ENCODE measurements at regions not wholly inside any gene's neighbourhood (a gene's known extent, or its start where the extent isn't known, plus 50 kb on each side); places are given as distances from the start of the nearest gene placed in this dataset.

DNA sequence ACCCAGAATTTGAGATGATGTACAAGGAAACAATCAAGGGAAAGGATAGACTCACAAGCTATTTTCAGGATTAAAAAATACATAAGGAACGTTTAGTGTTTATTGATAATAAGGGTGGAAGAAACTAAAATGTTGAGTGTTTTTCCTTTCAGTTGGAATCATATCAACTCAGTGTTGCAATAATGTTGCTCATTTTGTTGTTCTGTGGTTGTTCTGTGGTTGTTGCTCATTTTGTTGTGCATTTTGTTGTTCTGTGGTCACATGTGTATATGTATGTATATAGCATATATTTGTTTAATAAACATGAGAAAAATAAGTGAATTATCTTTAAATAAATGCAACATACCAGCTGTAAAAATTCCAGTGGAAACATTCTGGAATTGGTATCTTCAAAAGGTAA lies 262.4 kb upstream of the SPRY2 start:
- Mint-ChIP-seq H3K4me1 (no peaks in the 10 kb centered on the region), H3K4me3 (no peak overlapping the region), H3K9me3 (peaks cover 0 to 17% (median 7%) of the 10 kb centered on the region in 8 donors), H3K27me3 (no peaks in the 10 kb centered on the region), H3K27ac (no peak overlapping the region), H3K36me3 (no peaks in the 10 kb centered on the region)
- Histone ChIP-seq H3K4me1 (ENCODE audit: insufficient read depth, low read length) (no peaks in the 10 kb centered on the region), H3K4me3 (ENCODE audit: low read length in 2 of 2) (no peak overlapping the region), H3K27ac (ENCODE audit: low read depth, low read length) (no peak overlapping the region), H3K27me3 (ENCODE audit: insufficient read depth, low read length) (no peaks in the 10 kb centered on the region), H3K9me3 (ENCODE audit: control insufficient read depth in 1 of 2, low read length in 2 of 2) (no peaks in the 10 kb centered on the region), H3K36me3 (ENCODE audit: insufficient read depth, low read length) (no peaks in the 10 kb centered on the region)
- ChIA-PET POLR2A (ENCODE audit: partially characterized antibody) (no interaction called here), CTCF (ENCODE audit: partially characterized antibody) (no interaction called here)
- no peak for DNase-seq
- intact Hi-C loops (cut with micrococcal nuclease) = no loop called here

- POLR2A ChIA-PET (ENCODE audit: partially characterized antibody) = no interaction called here
- Histone ChIP-seq H3K36me3 (ENCODE audit: insufficient read depth, low read length) (no peaks in the 10 kb centered on the region), H3K27me3 (ENCODE audit: insufficient read depth, low read length) (no peaks in the 10 kb centered on the region), H3K4me1 (ENCODE audit: insufficient read depth, low read length) (no peaks in the 10 kb centered on the region), H3K27ac (ENCODE audit: low read depth, low read length) (no peak overlapping the region), H3K9me3 (ENCODE audit: control insufficient read depth in 1 of 2, low read length in 2 of 2) (no peaks in the 10 kb centered on the region), H3K4me3 (ENCODE audit: low read length in 2 of 2) (no peak overlapping the region)
- no peak overlapping the region for H3K4me3 Mint-ChIP-seq
- H3K27ac Mint-ChIP-seq = no peak overlapping the region
- H3K9me3 Mint-ChIP-seq = peaks cover 0 to 12% (median 5%) of the 10 kb centered on the region in 8 donors
- H3K27me3 Mint-ChIP-seq = no peaks in the 10 kb centered on the region
- peak in 1 of 5 donors; percentile 17 for DNase-seq
- CTCF ChIA-PET (ENCODE audit: partially characterized antibody) = no interaction called here
- intact Hi-C loops (cut with micrococcal nuclease) = no loop called here
- H3K36me3 Mint-ChIP-seq = no peaks in the 10 kb centered on the region
- no peaks in the 10 kb centered on the region for H3K4me1 Mint-ChIP-seq
Measured at GRCh38 chr13:80599765-80600164, 258.8 kb upstream of the SPRY2 start.

DNA sequence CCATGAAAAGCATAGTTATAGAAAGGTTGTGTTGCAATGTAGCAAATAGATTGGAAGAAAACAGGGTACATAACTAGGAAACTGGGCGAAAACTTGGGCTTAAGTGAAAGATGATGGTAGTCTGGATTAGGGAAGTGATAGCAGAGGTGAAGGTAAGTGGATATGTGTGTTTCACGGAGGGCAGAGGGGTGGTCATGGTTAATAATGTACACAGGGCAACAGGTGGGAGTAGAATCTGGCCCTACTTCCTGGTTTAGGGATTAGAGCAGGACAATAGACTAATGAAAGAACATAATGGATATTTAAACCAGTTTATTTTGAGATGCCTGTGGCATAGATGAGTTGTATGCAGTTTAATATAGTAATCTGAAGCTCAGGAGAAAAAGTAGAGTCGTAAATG lies 257.3 kb upstream of the SPRY2 start:
- Histone ChIP-seq H3K27me3 (ENCODE audit: insufficient read depth, low read length) (no peaks in the 10 kb centered on the region), H3K36me3 (ENCODE audit: insufficient read depth, low read length) (no peaks in the 10 kb centered on the region), H3K4me3 (ENCODE audit: low read length in 2 of 2) (no peak overlapping the region), H3K27ac (ENCODE audit: low read depth, low read length) (no peak overlapping the region), H3K9me3 (ENCODE audit: control insufficient read depth in 1 of 2, low read length in 2 of 2) (no peaks in the 10 kb centered on the region), H3K4me1 (ENCODE audit: insufficient read depth, low read length) (no peaks in the 10 kb centered on the region)
- intact Hi-C loops (cut with micrococcal nuclease) = no loop called here
- H3K27me3 Mint-ChIP-seq = no peaks in the 10 kb centered on the region
- no peak for DNase-seq
- H3K4me1 Mint-ChIP-seq = no peaks in the 10 kb centered on the region
- H3K36me3 Mint-ChIP-seq = no peaks in the 10 kb centered on the region
- H3K9me3 Mint-ChIP-seq = peaks cover 2 to 12% (median 6%) of the 10 kb centered on the region in 8 donors
- ChIA-PET CTCF (ENCODE audit: partially characterized antibody) (no interaction called here), POLR2A (ENCODE audit: partially characterized antibody) (no interaction called here)
- H3K4me3 Mint-ChIP-seq = no peak overlapping the region
- no peak overlapping the region for H3K27ac Mint-ChIP-seq

DNA sequence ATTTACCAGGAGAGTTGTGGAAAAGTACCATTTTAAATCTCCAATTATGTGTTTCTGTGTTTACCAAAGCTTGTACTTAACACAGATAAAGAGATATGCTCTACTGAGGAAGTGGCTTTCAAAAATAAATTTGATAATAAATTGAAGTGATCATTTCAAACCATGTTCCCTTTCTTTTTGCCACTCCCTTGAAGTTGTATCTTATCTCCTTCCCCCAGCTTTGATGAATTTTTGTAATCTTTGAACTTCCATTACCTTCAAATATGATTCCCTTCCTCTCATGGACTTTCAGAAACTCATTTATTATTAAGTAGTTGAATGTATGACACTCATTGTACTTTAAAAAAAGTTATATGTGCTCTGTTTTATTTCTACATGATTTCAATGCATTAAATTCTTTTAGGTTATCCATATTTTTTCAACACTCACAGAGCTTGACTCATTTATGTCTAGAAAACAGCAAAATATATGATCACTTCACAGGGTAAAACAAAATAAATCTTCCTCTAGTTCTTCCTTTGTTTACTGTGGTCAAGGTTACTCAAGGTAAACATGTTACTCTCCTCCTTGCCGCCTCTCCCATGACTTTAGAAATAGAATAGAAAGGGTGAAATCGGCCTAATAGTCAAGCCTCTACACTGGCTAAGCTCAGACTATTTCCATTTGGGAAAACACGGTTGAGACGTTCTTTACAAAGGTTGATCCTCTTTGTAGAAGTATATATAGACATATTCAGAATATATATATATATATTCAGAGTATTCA lies 251.2 kb upstream of the SPRY2 start:
- H3K27ac Mint-ChIP-seq = no peak overlapping the region
- POLR2A ChIA-PET (ENCODE audit: partially characterized antibody) = no interaction called here
- no peak overlapping the region for H3K4me3 ChIP-seq (ENCODE audit: low read length in 2 of 2)

GRCh38 chr13:80590551-80590950 lies 249.6 kb upstream of the SPRY2 start:
- H3K27ac Mint-ChIP-seq = no peak overlapping the region
- no peaks in the 10 kb centered on the region for H3K27me3 Mint-ChIP-seq
- no peaks in the 10 kb centered on the region for H3K4me1 Mint-ChIP-seq
- H3K9me3 Mint-ChIP-seq = peaks cover 0 to 9% (median 5%) of the 10 kb centered on the region in 8 donors
- no peak overlapping the region for H3K4me3 ChIP-seq (ENCODE audit: low read length in 2 of 2)
- intact Hi-C loops (cut with micrococcal nuclease) = no loop called here
- CTCF ChIA-PET (ENCODE audit: partially characterized antibody) = no interaction called here
- no peak overlapping the region for H3K4me3 Mint-ChIP-seq
- no peak for DNase-seq
- H3K27ac ChIP-seq (ENCODE audit: low read depth, low read length) = no peak overlapping the region
- H3K9me3 ChIP-seq (ENCODE audit: control insufficient read depth in 1 of 2, low read length in 2 of 2) = no peaks in the 10 kb centered on the region
- H3K36me3 Mint-ChIP-seq = no peaks in the 10 kb centered on the region
- no peaks in the 10 kb centered on the region for H3K36me3 ChIP-seq (ENCODE audit: insufficient read depth, low read length)
- no peaks in the 10 kb centered on the region for H3K4me1 ChIP-seq (ENCODE audit: insufficient read depth, low read length)
- H3K27me3 ChIP-seq (ENCODE audit: insufficient read depth, low read length) = no peaks in the 10 kb centered on the region
- POLR2A ChIA-PET (ENCODE audit: partially characterized antibody) = no interaction called here

More for the DNA sequence above, 251.2 kb upstream of the SPRY2 start:
- Histone ChIP-seq H3K9me3 (ENCODE audit: control insufficient read depth in 1 of 2, low read length in 2 of 2) (no peaks in the 10 kb centered on the region), H3K36me3 (ENCODE audit: insufficient read depth, low read length) (no peaks in the 10 kb centered on the region), H3K27ac (ENCODE audit: low read depth, low read length) (no peak overlapping the region), H3K27me3 (ENCODE audit: insufficient read depth, low read length) (no peaks in the 10 kb centered on the region), H3K4me1 (ENCODE audit: insufficient read depth, low read length) (no peaks in the 10 kb centered on the region)
- Mint-ChIP-seq H3K4me3 (no peak overlapping the region), H3K36me3 (no peaks in the 10 kb centered on the region), H3K4me1 (no peaks in the 10 kb centered on the region), H3K27me3 (no peaks in the 10 kb centered on the region), H3K9me3 (peaks cover 0 to 9% (median 4%) of the 10 kb centered on the region in 8 donors)
- no peak for DNase-seq
- intact Hi-C loops (cut with micrococcal nuclease) = no loop called here
- CTCF ChIA-PET (ENCODE audit: partially characterized antibody) = no interaction called here

DNA sequence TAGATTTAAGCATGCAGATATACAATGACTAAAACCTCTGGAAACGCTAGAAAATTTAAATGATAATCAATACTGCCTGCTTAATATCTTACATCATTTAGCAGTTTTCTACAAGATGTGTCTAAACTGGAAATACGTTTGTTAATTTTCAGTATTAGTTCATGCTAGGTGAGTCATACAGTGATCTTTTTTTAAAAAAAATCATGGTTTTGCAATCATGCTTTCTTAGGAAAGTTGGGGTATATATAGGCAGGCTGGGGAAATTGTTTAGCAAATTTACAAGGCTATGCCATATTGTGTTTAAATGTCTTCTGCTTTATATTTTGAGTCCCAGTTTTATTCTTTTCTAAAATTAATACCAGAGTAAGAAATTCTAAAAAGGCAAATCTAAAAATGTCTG lies 245.4 kb upstream of the SPRY2 start:
- Histone ChIP-seq H3K4me3 (ENCODE audit: low read length in 2 of 2) (no peak overlapping the region), H3K27me3 (ENCODE audit: insufficient read depth, low read length) (no peaks in the 10 kb centered on the region), H3K27ac (ENCODE audit: low read depth, low read length) (no peak overlapping the region), H3K36me3 (ENCODE audit: insufficient read depth, low read length) (no peaks in the 10 kb centered on the region), H3K9me3 (ENCODE audit: control insufficient read depth in 1 of 2, low read length in 2 of 2) (no peaks in the 10 kb centered on the region), H3K4me1 (ENCODE audit: insufficient read depth, low read length) (no peaks in the 10 kb centered on the region)
- ChIA-PET POLR2A (ENCODE audit: partially characterized antibody) (no interaction called here), CTCF (ENCODE audit: partially characterized antibody) (no interaction called here)
- Mint-ChIP-seq H3K36me3 (no peaks in the 10 kb centered on the region), H3K4me3 (no peak overlapping the region), H3K9me3 (peaks cover 0 to 6% (median 4%) of the 10 kb centered on the region in 8 donors), H3K4me1 (no peaks in the 10 kb centered on the region), H3K27ac (no peak overlapping the region), H3K27me3 (no peaks in the 10 kb centered on the region)
- no peak for DNase-seq
- intact Hi-C loops (cut with micrococcal nuclease) = no loop called here

DNA sequence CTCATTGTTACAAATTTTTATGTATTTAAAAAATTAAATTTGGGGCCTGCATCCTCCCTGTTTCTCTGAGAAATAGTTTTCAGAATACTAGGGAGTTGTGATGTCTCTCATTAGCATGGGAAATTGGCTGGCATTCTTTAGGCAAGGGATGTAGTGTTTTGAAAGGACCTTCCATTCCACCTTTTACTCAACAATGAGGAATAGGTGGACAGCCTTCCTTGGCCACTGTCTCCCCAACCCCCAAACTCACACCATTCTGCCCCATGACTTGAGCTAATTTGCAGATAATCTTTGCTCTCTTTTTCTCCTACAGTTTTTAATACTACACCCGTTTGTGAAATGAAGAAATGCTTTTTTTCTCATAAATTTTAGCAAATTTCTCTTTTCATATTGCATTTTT lies 244.6 kb upstream of the SPRY2 start:
- H3K27me3 Mint-ChIP-seq = no peaks in the 10 kb centered on the region
- no peaks in the 10 kb centered on the region for H3K4me1 Mint-ChIP-seq
- no peak overlapping the region for H3K4me3 ChIP-seq (ENCODE audit: low read length in 2 of 2)
- ChIA-PET CTCF (ENCODE audit: partially characterized antibody) (no interaction called here), POLR2A (ENCODE audit: partially characterized antibody) (no interaction called here)
- H3K9me3 Mint-ChIP-seq = peaks cover 0 to 9% (median 5%) of the 10 kb centered on the region in 8 donors
- H3K27me3 ChIP-seq (ENCODE audit: insufficient read depth, low read length) = no peaks in the 10 kb centered on the region
- H3K4me1 ChIP-seq (ENCODE audit: insufficient read depth, low read length) = no peaks in the 10 kb centered on the region
- no peak overlapping the region for H3K27ac Mint-ChIP-seq
- H3K9me3 ChIP-seq (ENCODE audit: control insufficient read depth in 1 of 2, low read length in 2 of 2) = no peaks in the 10 kb centered on the region
- H3K4me3 Mint-ChIP-seq = peak overlapping the region in 1 of 8 donors; percentile 43
- H3K36me3 Mint-ChIP-seq = no peaks in the 10 kb centered on the region
- no peak overlapping the region for H3K27ac ChIP-seq (ENCODE audit: low read depth, low read length)
- no peaks in the 10 kb centered on the region for H3K36me3 ChIP-seq (ENCODE audit: insufficient read depth, low read length)
- DNase-seq = no peak
- intact Hi-C loops (cut with micrococcal nuclease) = no loop called here

DNA sequence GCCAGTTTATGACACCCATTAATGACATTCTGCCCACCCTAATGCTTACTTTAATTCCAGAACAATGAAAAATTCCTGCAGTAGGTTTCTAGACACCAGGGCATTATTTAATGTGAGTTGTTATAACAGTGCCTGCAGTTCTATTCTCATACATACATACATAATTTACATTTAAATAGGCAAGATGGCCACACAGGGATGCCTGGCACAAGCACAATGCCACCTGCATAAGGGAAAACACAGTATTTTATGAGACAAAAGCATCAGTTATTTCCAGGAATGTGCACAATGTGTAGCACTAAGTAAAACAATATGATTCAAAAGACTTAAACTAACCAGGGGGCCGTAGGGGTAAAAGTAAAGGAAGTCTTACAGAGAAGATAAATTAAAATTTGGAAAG lies 243.9 kb upstream of the SPRY2 start:
- Mint-ChIP-seq H3K9me3 (peaks cover 0 to 9% (median 6%) of the 10 kb centered on the region in 8 donors), H3K27me3 (no peaks in the 10 kb centered on the region), H3K4me3 (no peak overlapping the region), H3K4me1 (no peaks in the 10 kb centered on the region), H3K27ac (no peak overlapping the region), H3K36me3 (no peaks in the 10 kb centered on the region)
- intact Hi-C loops (cut with micrococcal nuclease) = no loop called here
- DNase-seq = no peak
- CTCF ChIA-PET (ENCODE audit: partially characterized antibody) = no interaction called here
- H3K4me1 ChIP-seq (ENCODE audit: insufficient read depth, low read length) = no peaks in the 10 kb centered on the region
- H3K4me3 ChIP-seq (ENCODE audit: low read length in 2 of 2) = no peak overlapping the region
- no peaks in the 10 kb centered on the region for H3K27me3 ChIP-seq (ENCODE audit: insufficient read depth, low read length)
- H3K27ac ChIP-seq (ENCODE audit: low read depth, low read length) = no peak overlapping the region
- no peaks in the 10 kb centered on the region for H3K9me3 ChIP-seq (ENCODE audit: control insufficient read depth in 1 of 2, low read length in 2 of 2)
- H3K36me3 ChIP-seq (ENCODE audit: insufficient read depth, low read length) = no peaks in the 10 kb centered on the region
- POLR2A ChIA-PET (ENCODE audit: partially characterized antibody) = no interaction called here

All from CD4-positive, alpha-beta memory T cell (primary cell).